Natural killer cell (primary cell): ENCODE measurements at regions not wholly inside any gene's neighbourhood (a gene's known extent, or its start where the extent isn't known, plus 50 kb on each side); places are given as distances from the start of the nearest gene placed in this dataset.

Experiments
- ATAC-seq, 3 donors: fragments of 150-1000 bp in 2 of 3; fragments of 200-7000 bp in 1 of 3; cut with Tn5 transposase; 1 replicate in 1 of 3; 2 replicates in 2 of 3; pipeline ENCODE4 v1.10.0; 2021; ENCODE audit warnings: mild to moderate bottlenecking in 2 of 3, moderate library complexity in 2 of 3
- DNase-seq, 2 donors: peaks; one replicate each; pipeline versions ENCODE4 v3.0.0 to v3.0.0-alpha.2; 2013 to 2021; ENCODE audit warnings: mixed read lengths in 1 of 2
- H3K27ac ChIP-seq: one replicate; pipeline ENCODE4 v1.5.1; 2013; ENCODE audit warnings: mild to moderate bottlenecking, low read length
- H3K27me3 ChIP-seq: one replicate; pipeline ENCODE4 v1.6.1; 2013; ENCODE audit warnings: low read length; ENCODE audit not compliant: control insufficient read depth, insufficient read depth
- H3K36me3 ChIP-seq: one replicate; pipeline ENCODE4 v1.6.1; 2013; ENCODE audit warnings: low read length; ENCODE audit not compliant: control insufficient read depth, insufficient read depth
- H3K4me1 ChIP-seq: one replicate; pipeline ENCODE4 v1.6.1; 2013; ENCODE audit warnings: low read length; ENCODE audit not compliant: control insufficient read depth, insufficient read depth
- H3K4me3 ChIP-seq: one replicate; pipeline ENCODE4 v1.5.1; 2013; ENCODE audit warnings: low read length
- H3K9me3 ChIP-seq: one replicate; pipeline ENCODE4 v1.6.1; 2013; ENCODE audit warnings: low read length; ENCODE audit not compliant: control insufficient read depth, insufficient read depth
- H3K27ac Mint-ChIP-seq, 2 donors: one replicate each; pipeline ENCODE4 v1.8.0; 2022; ENCODE audit warnings: mild to moderate bottlenecking in 2 of 2, mixed read lengths in 2 of 2, moderate library complexity in 1 of 2
- H3K27me3 Mint-ChIP-seq, 2 donors: one replicate each; pipeline ENCODE4 v1.8.0; 2022; ENCODE audit warnings: low read depth in 2 of 2, mixed read lengths in 2 of 2
- H3K36me3 Mint-ChIP-seq: one replicate; pipeline ENCODE4 v1.8.0; 2022; ENCODE audit warnings: mixed read lengths
- H3K4me1 Mint-ChIP-seq, 2 donors: one replicate each; pipeline ENCODE4 v1.8.0; 2022; ENCODE audit warnings: mixed read lengths in 2 of 2
- H3K4me3 Mint-ChIP-seq: one replicate; pipeline ENCODE4 v1.8.0; 2022; ENCODE audit warnings: mild to moderate bottlenecking, moderate library complexity, mixed read lengths
- H3K9me3 Mint-ChIP-seq, 2 donors: one replicate each; pipeline ENCODE4 v1.8.0; 2022; ENCODE audit warnings: mixed read lengths in 2 of 2
- CTCF ChIP-seq: fragments of 200-600 bp; IDR thresholded peaks from one replicate; pipeline ENCODE4 v1.8.0; 2022; ENCODE audit warnings: antibody characterized with exemption
- WGBS: methylation state at CpG from one replicate; pipeline ENCODE4 v1.1.7; 2013; ENCODE audit warnings: missing lambda C conversion rate; ENCODE audit not compliant: insufficient coverage; 5-methylcytosine and 5-hydroxymethylcytosine counted together
- intact Hi-C: fragments of 100-400 bp; cut with micrococcal nuclease; formaldehyde crosslinking; loops from one replicate; pipeline ENCODE4 v1.14.2; 2022

- no peak overlapping the region for H3K4me3 ChIP-seq
- no peaks in the 10 kb centered on the region for H3K36me3 Mint-ChIP-seq
- H3K9me3 ChIP-seq = no peaks in the 10 kb centered on the region
- no peak for TF ChIP-seq CTCF
- H3K4me1 Mint-ChIP-seq = no peaks in the 10 kb centered on the region
- DNase-seq (no peak), ATAC-seq (no peak)
- WGBS = 89% methylated on average over 1 of the region's 2 CpGs
- H3K9me3 Mint-ChIP-seq = peaks cover 0 to under 1% of the 10 kb centered on the region in 2 donors
- H3K4me1 ChIP-seq = no peaks in the 10 kb centered on the region
- H3K36me3 ChIP-seq = no peaks in the 10 kb centered on the region
- intact Hi-C loops = loop anchor here (5.0 kb wide), 1 partner anchor 400 kb away; no protein-coding TSS in a partner anchor
- peaks cover 4% of the 10 kb centered on the region for H3K27me3 ChIP-seq
- no peak overlapping the region for H3K27ac ChIP-seq
- H3K27ac Mint-ChIP-seq = no peak overlapping the region
- H3K27me3 Mint-ChIP-seq = peaks cover 4 to 8% of the 10 kb centered on the region in 2 donors
- H3K4me3 Mint-ChIP-seq = no peak overlapping the region
Observed at GRCh38 chr3:70597312-70597711, 284.9 kb upstream of the MDFIC2 start.

GRCh38 chr3:70583682-70584081 lies 271.2 kb upstream of the MDFIC2 start:
- H3K9me3 Mint-ChIP-seq = no peaks in the 10 kb centered on the region
- ATAC-seq (no peak), DNase-seq (no peak)
- Histone ChIP-seq H3K9me3 (no peaks in the 10 kb centered on the region), H3K27me3 (no peaks in the 10 kb centered on the region), H3K27ac (no peak overlapping the region), H3K4me3 (no peak overlapping the region), H3K4me1 (no peaks in the 10 kb centered on the region), H3K36me3 (no peaks in the 10 kb centered on the region)
- no peaks in the 10 kb centered on the region for H3K36me3 Mint-ChIP-seq
- H3K4me1 Mint-ChIP-seq = no peaks in the 10 kb centered on the region
- 100% methylated on average over 4 of the region's 4 CpGs for WGBS
- peaks cover 4 to 8% of the 10 kb centered on the region in 2 donors for H3K27me3 Mint-ChIP-seq
- H3K27ac Mint-ChIP-seq = no peak overlapping the region
- intact Hi-C loops = no loop called here
- no peak overlapping the region for H3K4me3 Mint-ChIP-seq
- TF ChIP-seq CTCF = no peak

GRCh38 chr3:70582803-70583202 lies 270.4 kb upstream of the MDFIC2 start:
- peaks cover 7 to 11% of the 10 kb centered on the region in 2 donors for H3K27me3 Mint-ChIP-seq
- H3K4me1 ChIP-seq = no peaks in the 10 kb centered on the region
- H3K36me3 ChIP-seq = no peaks in the 10 kb centered on the region
- no peak for TF ChIP-seq CTCF
- no peaks in the 10 kb centered on the region for H3K9me3 ChIP-seq
- H3K9me3 Mint-ChIP-seq = no peaks in the 10 kb centered on the region
- intact Hi-C loops = no loop called here
- no peak for ATAC-seq
- no peak overlapping the region for H3K27ac ChIP-seq
- H3K27ac Mint-ChIP-seq = no peak overlapping the region
- H3K36me3 Mint-ChIP-seq = no peaks in the 10 kb centered on the region
- H3K27me3 ChIP-seq = no peaks in the 10 kb centered on the region
- WGBS = 100% methylated on average over 1 of the region's 1 CpG
- H3K4me3 Mint-ChIP-seq = no peak overlapping the region
- H3K4me1 Mint-ChIP-seq = no peaks in the 10 kb centered on the region
- no peak for DNase-seq
- no peak overlapping the region for H3K4me3 ChIP-seq

GRCh38 chr3:70580021-70580420 lies 267.6 kb upstream of the MDFIC2 start:
- H3K27me3 ChIP-seq = no peaks in the 10 kb centered on the region
- peaks cover 5 to 23% of the 10 kb centered on the region in 2 donors for H3K27me3 Mint-ChIP-seq
- H3K9me3 ChIP-seq = no peaks in the 10 kb centered on the region
- H3K4me3 ChIP-seq = no peak overlapping the region
- H3K4me1 ChIP-seq = no peaks in the 10 kb centered on the region
- H3K27ac Mint-ChIP-seq = no peak overlapping the region
- H3K36me3 ChIP-seq = no peaks in the 10 kb centered on the region
- DNase-seq (no peak), ATAC-seq (no peak)
- no peaks in the 10 kb centered on the region for H3K36me3 Mint-ChIP-seq
- TF ChIP-seq CTCF = no peak
- no peak overlapping the region for H3K27ac ChIP-seq
- intact Hi-C loops = no loop called here
- no peaks in the 10 kb centered on the region for H3K9me3 Mint-ChIP-seq
- H3K4me3 Mint-ChIP-seq = no peak overlapping the region
- no CpG with 5 or more reads among the region's 3 CpGs for WGBS
- no peaks in the 10 kb centered on the region for H3K4me1 Mint-ChIP-seq
